ENCODE measurements at regions not wholly inside any gene's neighbourhood (a gene's known extent, or its start where the extent isn't known, plus 50 kb on each side); places are given as distances from the start of the nearest gene placed in this dataset.

DNA sequence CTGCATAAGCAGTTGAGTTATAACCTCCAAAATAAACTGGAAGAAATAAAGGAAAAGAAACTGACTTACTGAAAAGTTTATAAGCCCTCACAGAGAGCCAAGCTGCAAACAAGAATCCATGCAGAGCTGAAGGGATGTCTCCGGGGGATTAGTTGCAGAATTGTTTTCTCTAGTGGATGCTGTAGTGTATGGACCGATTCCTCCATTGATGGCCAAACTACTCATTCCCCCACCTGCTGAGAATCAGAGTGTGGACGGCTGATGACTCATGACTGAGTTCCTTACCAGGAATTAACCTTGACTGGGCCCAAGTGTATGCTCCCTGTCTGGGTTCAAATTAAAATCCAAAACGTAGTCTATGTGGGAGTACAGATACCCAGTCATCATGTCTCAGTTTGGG lies 93.9 kb upstream of the CDH8 start:
- no peak overlapping the region for H3K27ac Mint-ChIP-seq
- Histone ChIP-seq H2AK5ac (ENCODE audit: insufficient read length, low read length) (no peak overlapping the region), H3K18ac (ENCODE audit: insufficient read length, low read depth, low read length) (no peak overlapping the region), H3K27me3 (ENCODE audit: insufficient read depth, low read length) (no peaks in the 10 kb centered on the region), H4K8ac (replicated peaks; ENCODE audit: insufficient read length, low read depth, low read length) (no peak overlapping the region), H3K23ac (ENCODE audit: insufficient read length, low read depth, low read length) (no peak overlapping the region), H2BK15ac (ENCODE audit: low read depth, low read length) (no peak overlapping the region), H4K5ac (ENCODE audit: insufficient read length, low read depth, low read length) (no peak overlapping the region), H3K9ac (ENCODE audit: extremely low read depth, insufficient read length, low read length) (no peak overlapping the region), H3K56ac (ENCODE audit: insufficient read length, low read depth, low read length) (no peak overlapping the region), H2BK20ac (ENCODE audit: low read depth, low read length, poor library complexity, severe bottlenecking) (no peak overlapping the region), H2BK5ac (ENCODE audit: insufficient read length, low read length) (no peak overlapping the region), H3K4me2 (ENCODE audit: insufficient read depth, insufficient read length, low read length) (no peak overlapping the region), H3K4me1 (ENCODE audit: insufficient read depth, low read length) (no peaks in the 10 kb centered on the region), H2BK12ac (ENCODE audit: insufficient read length, low read depth, low read length) (no peak overlapping the region), H4K91ac (ENCODE audit: insufficient read length, low read depth, low read length) (no peak overlapping the region), H3K14ac (ENCODE audit: insufficient read depth, low read length) (no peak overlapping the region), H3K4ac (ENCODE audit: low read depth, low read length) (no peak overlapping the region), H4K20me1 (ENCODE audit: control insufficient read depth, insufficient read depth, insufficient read length) (no peaks in the 10 kb centered on the region), H3K23me2 (ENCODE audit: insufficient read length, low read depth, low read length, poor library complexity, severe bottlenecking) (no peaks in the 10 kb centered on the region), H3T11ph (ENCODE audit: low read length) (no peak overlapping the region), H3K79me1 (ENCODE audit: insufficient read depth, low read depth, low read length, poor library complexity, severe bottlenecking) (no peaks in the 10 kb centered on the region), H3K79me2 (ENCODE audit: insufficient read depth, low read length) (no peaks in the 10 kb centered on the region), H2AFZ (ENCODE audit: low read length) (no peak overlapping the region), H3K27ac (ENCODE audit: insufficient read length, low read depth, low read length) (no peak overlapping the region), H2BK120ac (ENCODE audit: low read depth, low read length, poor library complexity, severe bottlenecking) (no peak overlapping the region), H3K9me3 (ENCODE audit: control insufficient read depth, low read depth, low read length) (peaks cover 16% of the 10 kb centered on the region)
- H3K9me3 Mint-ChIP-seq = peaks cover 22 to 23% of the 10 kb centered on the region in 2 experiments
- H3K36me3 Mint-ChIP-seq (ENCODE audit: insufficient read depth in 1 of 3, low read depth in 3 of 3) = peaks cover 8 to 19% (median 14%) of the 10 kb centered on the region in 3 experiments
- no peak for DNase-seq
- H3K4me3 Mint-ChIP-seq = no peak overlapping the region
- H3K27me3 Mint-ChIP-seq (ENCODE audit: low read depth) = no peaks in the 10 kb centered on the region
- TF ChIP-seq, protein P1, sequence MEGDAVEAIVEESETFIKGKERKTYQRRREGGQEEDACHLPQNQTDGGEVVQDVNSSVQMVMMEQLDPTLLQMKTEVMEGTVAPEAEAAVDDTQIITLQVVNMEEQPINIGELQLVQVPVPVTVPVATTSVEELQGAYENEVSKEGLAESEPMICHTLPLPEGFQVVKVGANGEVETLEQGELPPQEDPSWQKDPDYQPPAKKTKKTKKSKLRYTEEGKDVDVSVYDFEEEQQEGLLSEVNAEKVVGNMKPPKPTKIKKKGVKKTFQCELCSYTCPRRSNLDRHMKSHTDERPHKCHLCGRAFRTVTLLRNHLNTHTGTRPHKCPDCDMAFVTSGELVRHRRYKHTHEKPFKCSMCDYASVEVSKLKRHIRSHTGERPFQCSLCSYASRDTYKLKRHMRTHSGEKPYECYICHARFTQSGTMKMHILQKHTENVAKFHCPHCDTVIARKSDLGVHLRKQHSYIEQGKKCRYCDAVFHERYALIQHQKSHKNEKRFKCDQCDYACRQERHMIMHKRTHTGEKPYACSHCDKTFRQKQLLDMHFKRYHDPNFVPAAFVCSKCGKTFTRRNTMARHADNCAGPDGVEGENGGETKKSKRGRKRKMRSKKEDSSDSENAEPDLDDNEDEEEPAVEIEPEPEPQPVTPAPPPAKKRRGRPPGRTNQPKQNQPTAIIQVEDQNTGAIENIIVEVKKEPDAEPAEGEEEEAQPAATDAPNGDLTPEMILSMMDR (conservative IDR thresholded peaks at IDR 0.05) = no peak
- WGBS (ENCODE audit: extremely low coverage, insufficient read length, low lambda C conversion rate) = no CpG with 5 or more reads among the region's 4 CpGs
- H3K4me1 Mint-ChIP-seq = peaks cover 0 to 5% of the 10 kb centered on the region in 2 experiments; a peak in 2 of 4 replicates

Measured in H9 (cell line).